NB4 (cell line): ENCODE measurements at regions not wholly inside any gene's neighbourhood (a gene's known extent, or its start where the extent isn't known, plus 50 kb on each side); places are given as distances from the start of the nearest gene placed in this dataset.
"Not testable (repeated sequence)": the region's sequence is repeated elsewhere in the genome, so short reads cannot be mapped to it uniquely, and the experiment has no call there.

Experiments used
- DNase-seq: peaks from one replicate; pipeline ENCODE4 v3.0.0; 2010; ENCODE audit warnings: low read depth
- H3K4me3 ChIP-seq: one replicate; pipeline ENCODE4 v1.5.1; 2011; ENCODE audit warnings: mild to moderate bottlenecking, low read depth, low read length, moderate library complexity
- MYC ChIP-seq: IDR thresholded peaks from 2 replicates; pipeline ENCODE4 v1.6.1; 2011; ENCODE audit warnings: low read depth, low read length
- POLR2A ChIP-seq: IDR thresholded peaks from 2 replicates; pipeline ENCODE4 v1.6.1; 2011; ENCODE audit warnings: mild to moderate bottlenecking; ENCODE audit not compliant: insufficient read length; ENCODE audit errors: extremely low read depth
- TF ChIP-seq, protein P1 (sequence below): IDR thresholded peaks from 2 replicates; pipeline ENCODE4 v1.6.1; 2011; ENCODE audit warnings: low read depth, low read length
- TF ChIP-seq, protein P2 (sequence below): IDR thresholded peaks from one replicate; pipeline ENCODE4 v1.5.1; 2012; ENCODE audit warnings: low read depth, low read length

DNA sequence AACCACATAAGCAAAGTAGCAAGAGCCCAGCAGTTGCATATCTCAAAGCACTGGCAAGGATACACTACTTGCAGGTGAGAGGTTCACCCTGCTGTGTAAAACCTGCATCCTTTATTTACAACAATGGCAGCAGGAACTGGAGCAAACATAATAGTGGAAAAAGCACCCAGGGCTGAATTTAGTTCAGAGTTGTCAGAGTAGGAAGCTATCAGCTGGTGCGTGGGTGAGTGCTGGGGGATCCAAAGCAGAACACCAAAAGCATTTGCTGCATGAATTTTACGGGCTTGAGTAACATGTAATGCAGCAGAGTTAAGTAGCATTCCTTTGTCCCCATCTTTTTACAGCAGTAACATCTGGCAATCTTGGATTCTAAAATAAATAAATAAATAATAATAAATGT lies 73.5 kb upstream of the SRD5A2 start:
- no peak overlapping the region for H3K4me3 ChIP-seq
- TF ChIP-seq MYC (no peak), POLR2A (no peak)
- TF ChIP-seq, protein P1, sequence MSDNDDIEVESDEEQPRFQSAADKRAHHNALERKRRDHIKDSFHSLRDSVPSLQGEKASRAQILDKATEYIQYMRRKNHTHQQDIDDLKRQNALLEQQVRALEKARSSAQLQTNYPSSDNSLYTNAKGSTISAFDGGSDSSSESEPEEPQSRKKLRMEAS, result no peak
- TF ChIP-seq, protein P2, sequence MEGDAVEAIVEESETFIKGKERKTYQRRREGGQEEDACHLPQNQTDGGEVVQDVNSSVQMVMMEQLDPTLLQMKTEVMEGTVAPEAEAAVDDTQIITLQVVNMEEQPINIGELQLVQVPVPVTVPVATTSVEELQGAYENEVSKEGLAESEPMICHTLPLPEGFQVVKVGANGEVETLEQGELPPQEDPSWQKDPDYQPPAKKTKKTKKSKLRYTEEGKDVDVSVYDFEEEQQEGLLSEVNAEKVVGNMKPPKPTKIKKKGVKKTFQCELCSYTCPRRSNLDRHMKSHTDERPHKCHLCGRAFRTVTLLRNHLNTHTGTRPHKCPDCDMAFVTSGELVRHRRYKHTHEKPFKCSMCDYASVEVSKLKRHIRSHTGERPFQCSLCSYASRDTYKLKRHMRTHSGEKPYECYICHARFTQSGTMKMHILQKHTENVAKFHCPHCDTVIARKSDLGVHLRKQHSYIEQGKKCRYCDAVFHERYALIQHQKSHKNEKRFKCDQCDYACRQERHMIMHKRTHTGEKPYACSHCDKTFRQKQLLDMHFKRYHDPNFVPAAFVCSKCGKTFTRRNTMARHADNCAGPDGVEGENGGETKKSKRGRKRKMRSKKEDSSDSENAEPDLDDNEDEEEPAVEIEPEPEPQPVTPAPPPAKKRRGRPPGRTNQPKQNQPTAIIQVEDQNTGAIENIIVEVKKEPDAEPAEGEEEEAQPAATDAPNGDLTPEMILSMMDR, result no peak
- DNase-seq, result no peak

DNA sequence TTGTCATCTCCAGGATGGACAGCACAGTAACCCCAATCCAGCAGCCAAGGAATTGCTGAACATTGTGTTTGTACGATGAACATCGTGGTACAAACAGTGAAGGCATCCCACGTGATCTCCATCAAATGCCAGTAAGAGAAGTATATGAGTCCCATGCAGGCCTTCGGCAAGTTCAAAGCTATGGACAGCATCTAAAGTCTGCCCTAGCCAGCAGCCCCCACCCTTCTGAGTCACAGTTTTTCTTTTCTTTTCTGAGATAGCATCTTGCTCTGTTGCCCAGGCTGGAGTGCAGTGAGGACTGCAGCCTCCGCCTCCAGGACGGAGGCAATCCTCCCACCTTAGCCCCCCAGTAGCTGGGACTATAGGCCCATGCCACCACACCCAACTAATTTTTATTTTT lies 71.0 kb upstream of the SRD5A2 start:
- DNase-seq, result no peak
- H3K4me3 ChIP-seq, result no peak overlapping the region
- TF ChIP-seq POLR2A (no peak), MYC (no peak)
- TF ChIP-seq, protein P2, result no peak
- TF ChIP-seq, protein P1, result no peak

DNA sequence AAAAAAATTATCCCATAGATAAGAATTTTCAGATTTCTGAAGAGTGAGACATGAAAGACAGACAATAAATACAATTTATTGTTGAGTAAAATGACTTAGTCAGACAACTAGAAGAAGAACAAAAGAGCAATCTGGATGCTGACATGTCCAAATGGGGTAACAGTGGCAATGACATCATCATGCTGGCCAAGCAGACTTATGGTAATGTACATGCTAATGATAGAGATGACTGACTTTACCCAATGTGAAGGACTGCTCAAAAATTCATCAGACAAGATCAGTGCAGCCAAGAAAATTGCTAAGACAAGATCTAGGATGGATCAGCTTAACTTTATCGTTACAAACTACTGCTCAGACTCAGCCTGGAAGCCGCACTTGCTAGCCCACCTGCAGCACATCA lies 70.5 kb upstream of the SRD5A2 start:
- H3K4me3 ChIP-seq, result no peak overlapping the region
- DNase-seq, result no peak
- TF ChIP-seq POLR2A, result no peak
- TF ChIP-seq, protein P2, result no peak
- TF ChIP-seq, protein P1, result no peak
- no peak for TF ChIP-seq MYC

DNA sequence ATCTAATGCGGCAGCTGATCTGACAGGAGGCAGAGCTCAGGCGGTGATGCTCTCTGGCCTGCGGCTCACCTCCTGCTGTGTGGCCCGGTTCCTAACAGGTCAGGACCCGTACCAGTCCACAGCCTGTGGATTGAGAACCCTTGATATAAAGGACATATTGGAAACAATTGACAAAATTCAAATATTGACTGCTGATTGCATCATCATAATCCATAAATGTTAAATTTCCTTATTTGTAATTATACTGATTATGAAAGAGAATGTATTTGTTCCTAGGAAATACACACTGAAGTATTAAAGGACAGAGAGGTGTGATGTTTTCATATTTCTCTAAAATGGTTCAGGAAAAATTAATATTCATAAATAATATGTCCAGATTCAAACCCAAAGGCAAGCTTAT lies 63.8 kb upstream of the SRD5A2 start:
- TF ChIP-seq MYC (no peak), POLR2A (no peak)
- TF ChIP-seq, protein P2, result no peak
- TF ChIP-seq, protein P1, result no peak
- H3K4me3 ChIP-seq, result no peak overlapping the region
- no peak for DNase-seq

DNA sequence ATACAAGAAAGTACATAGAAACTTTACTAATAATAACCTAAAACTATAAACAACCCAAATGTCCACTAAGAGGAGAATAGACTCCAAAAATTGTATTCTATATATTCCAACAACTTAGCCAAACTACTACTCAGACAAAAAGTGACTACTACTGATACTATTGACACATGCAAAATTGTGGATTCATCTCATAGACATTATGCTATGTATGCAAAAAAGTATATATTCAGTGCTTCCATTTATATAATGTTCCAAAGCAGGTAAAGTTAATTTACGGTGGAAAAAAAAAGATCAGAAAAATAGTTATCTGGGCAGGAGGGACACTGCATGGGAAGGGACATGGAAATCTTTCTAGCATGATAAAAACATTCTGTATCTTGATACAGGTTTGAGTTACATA lies 62.0 kb upstream of the SRD5A2 start:
- DNase-seq, result no peak
- TF ChIP-seq, protein P2, result no peak
- TF ChIP-seq POLR2A (no peak), MYC (no peak)
- TF ChIP-seq, protein P1, result no peak
- no peak overlapping the region for H3K4me3 ChIP-seq

DNA sequence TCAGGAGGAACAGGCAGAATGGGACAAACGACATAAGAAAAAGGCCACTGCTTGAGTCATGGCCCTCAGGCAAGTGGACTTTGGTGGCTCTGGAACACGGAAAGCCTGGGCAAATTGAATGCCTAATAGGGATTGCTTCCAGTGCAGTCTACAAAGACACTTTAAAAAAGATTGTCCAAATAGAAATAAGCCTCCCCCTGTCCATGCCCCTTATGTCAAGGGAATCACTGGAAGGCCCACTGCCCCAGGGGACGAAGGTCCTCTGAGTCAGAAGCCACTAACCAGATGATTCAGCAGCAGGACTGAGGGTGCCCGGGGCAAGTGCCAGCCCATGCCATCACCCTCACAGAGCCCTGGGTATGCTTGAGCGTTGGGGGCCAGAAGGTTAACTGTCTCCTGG lies 51.5 kb upstream of the SRD5A2 start:
- H3K4me3 ChIP-seq, DNase-seq: not testable (repeated sequence)
